Stimulated activated CD8-positive, alpha-beta memory T cell treated with anti-CD3 and anti-CD28 coated beads, Interleukin-12 subunit alpha, Interleukin-12 subunit beta, amount 100 ng/mL, for 24 hours (primary cell): ENCODE measurements at regions not wholly inside any gene's neighbourhood (a gene's known extent, or its start where the extent isn't known, plus 50 kb on each side); places are given as distances from the start of the nearest gene placed in this dataset.
"Not testable (repeated sequence)": the region's sequence is repeated elsewhere in the genome, so short reads cannot be mapped to it uniquely, and the experiment has no call there.

Experiments
- DNase-seq: peaks from one replicate; pipeline ENCODE4 v3.0.0-alpha.2; 2020; ENCODE audit errors: extremely low read depth

GRCh38 chr5:82551192-82551591 is 273.0 kb upstream of the RPS23 start:
- no peak for DNase-seq

DNA sequence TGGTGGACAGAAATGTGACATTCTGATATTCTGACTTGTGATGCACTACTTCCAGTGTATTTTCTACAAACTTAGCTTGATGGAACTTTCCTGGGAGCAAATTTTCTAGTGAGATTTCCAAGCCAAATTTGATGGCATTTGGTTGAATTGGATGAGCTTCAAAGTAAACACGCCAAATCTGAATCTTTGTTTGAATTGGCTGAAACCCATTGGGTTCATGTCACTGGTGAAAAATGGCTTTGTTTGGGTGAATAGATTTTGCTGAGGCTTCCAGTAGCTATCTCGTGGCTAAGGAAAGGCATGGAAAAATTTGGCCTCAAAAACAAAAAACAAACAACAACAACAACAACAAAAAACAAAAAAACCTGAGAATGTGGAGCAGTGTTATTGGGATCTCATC is 271.1 kb upstream of the RPS23 start:
- DNase-seq = no peak

DNA sequence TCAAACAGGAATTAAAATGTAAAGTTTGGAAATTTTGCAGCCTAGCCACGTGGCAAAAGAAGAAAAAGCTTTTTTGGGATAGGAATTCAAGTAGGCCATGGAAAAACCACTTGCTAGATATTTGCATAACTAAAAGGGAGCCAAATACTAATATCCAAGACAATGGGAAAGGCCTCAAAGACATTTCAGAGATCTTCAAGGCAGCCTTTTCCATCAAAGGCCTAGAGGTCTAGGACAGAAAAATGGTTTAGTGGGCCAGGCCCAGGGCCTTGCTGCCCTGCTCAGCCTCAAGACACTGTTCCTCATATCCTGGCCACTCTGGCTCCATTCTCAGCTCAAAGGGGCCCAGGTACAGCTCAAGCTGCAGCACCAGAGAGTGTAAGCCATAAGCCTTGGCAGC is 265.9 kb upstream of the RPS23 start:
- DNase-seq = no peak

DNA sequence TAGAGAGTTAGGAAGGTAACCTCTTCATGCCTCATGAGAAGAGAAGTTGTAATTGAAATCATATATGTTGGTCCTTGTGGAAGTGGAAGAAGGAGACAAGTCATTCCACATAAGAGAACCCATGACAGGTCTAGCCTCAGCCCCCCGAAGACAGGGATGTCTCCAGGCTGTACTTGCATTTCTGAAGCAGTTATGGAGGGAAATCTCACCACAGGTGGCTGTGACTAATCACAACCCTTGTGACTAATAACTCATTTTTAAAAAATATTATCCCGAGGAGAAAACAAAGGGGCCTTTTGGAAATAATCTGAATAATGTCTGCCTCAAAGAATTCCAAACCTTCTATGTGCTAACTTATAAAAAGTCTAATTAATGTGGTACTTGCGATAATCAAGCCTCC is 262.1 kb upstream of the RPS23 start:
- no peak for DNase-seq

- DNase-seq = no peak
Measured at GRCh38 chr5:82538339-82539034, 260.3 kb upstream of the RPS23 start.

DNA sequence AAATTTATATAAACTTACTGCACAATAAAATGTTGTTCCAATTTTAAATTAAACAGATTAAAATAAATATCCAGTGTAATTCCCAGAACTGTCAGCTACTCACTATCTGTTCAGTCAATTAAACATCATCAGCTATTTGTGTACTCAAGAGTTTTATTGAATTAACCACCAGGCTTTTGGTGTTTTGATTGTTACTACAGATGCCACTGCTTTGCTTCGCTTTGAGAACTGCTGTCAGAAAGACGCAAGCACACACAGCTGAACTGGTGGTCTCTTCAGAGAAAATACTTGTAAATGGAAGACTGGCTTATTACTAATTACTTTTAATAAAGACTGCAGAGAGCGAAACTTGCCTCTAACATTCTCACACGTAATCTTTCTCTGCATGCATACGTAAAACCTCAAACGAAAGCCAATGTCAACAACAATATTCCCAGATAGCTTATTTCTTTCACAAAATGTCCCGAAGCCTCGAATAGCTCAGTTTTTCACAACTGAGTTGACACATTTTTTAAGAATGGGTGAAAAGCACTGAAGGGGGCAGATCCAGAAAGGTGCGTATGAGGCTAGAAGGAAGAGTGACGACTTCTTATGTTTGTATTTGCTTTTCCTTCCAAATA is 259.6 kb upstream of the RPS23 start:
- DNase-seq = no peak

DNA sequence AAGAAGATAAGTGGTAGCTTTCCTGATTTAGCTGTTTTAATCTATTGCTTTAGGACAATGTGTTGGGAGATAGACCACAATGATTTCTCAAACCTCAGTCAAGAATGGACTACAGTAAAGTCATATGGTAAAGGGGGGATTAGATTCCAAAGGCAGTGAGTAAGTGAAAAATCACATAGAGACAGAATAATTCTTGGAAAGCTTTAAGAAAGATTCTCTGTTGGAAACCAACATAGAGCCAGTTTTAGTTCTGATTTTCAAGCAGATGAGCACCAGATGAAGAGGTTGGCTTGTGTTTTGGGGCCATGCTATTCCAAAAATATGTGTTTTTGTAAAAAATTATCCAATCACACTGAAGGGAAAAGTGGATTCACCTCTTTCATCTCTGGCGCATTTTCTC is 256.8 kb upstream of the RPS23 start:
- no peak for DNase-seq

GRCh38 chr5:82532075-82532474 is 253.9 kb upstream of the RPS23 start:
- not testable (repeated sequence) for DNase-seq

DNA sequence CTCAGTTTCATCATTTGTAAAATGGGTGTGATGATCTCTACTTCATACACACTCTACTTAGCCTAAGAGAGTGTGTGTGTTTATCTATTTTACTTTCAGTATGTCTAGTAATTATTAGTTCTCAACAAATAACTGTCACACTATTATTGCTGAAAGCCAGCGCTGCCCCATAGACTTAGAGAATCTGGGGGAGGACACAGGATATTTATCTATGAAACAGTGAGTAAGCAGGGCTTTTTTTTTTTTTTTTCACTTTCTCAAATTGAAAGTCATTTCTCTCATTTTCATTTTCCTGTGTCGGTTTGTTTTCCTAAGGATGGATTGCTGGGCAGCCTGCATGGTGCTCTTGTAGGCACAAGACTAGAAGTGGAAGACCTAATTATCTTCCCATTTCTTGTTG is 248.4 kb upstream of the RPS23 start:
- no peak for DNase-seq

- no peak for DNase-seq
Measured at GRCh38 chr5:82525626-82526025, 247.5 kb upstream of the RPS23 start.

- no peak for DNase-seq
Measured at GRCh38 chr5:82523633-82524032, 245.5 kb upstream of the RPS23 start.

- no peak for DNase-seq
Measured at GRCh38 chr5:82522897-82523296, 244.7 kb upstream of the RPS23 start.

GRCh38 chr5:82521431-82522051 is 243.4 kb upstream of the RPS23 start:
- no peak for DNase-seq

- no peak for DNase-seq
Measured at GRCh38 chr5:82519558-82519957, 241.4 kb upstream of the RPS23 start.

DNA sequence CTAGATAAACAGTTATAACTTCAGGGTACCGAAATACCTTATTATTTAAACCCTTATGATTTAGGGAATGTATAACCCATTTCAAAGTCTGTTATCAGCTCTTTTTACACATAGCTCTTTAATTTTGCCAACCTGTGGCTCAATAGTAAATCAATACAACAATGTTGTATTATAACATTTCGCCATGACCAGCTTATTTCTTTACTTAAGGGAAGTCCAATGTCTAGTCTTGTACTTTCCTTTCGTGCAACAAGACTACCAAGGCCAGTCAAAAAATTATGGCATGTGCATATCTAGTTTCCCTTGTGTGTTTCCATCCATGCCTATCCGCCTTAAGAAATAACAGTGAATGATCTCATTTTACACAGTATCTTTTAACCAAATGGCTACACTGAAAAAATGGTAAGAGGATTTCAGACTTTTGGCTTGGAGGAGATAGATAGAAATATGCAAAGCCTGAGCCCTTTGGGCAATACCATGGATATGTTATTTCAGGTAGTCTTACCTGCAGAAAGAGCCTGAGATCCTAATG is 239.5 kb upstream of the RPS23 start:
- DNase-seq = no peak

- DNase-seq = no peak
Measured at GRCh38 chr5:82513738-82514137, 235.6 kb upstream of the RPS23 start.

GRCh38 chr5:82512025-82512424 is 233.9 kb upstream of the RPS23 start:
- no peak for DNase-seq

DNA sequence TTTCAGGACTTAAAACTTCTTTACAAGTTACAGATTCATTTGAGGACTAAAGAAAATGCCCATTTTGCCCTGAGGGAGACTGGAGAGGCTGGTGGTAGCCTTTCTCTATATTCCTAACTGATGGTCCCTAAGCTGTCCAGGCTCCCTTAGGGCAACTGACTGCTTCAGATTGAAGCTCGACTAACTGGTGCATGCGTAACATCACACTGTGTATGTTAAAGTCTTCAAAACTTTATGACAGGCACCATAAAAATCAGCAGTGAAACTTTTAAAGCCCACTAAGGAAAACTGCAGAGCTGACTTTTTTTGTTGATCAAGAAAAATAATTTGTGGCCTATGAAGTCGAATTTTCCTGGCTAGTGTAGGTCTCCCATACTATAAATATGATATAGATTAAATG is 233.0 kb upstream of the RPS23 start:
- DNase-seq = no peak

DNA sequence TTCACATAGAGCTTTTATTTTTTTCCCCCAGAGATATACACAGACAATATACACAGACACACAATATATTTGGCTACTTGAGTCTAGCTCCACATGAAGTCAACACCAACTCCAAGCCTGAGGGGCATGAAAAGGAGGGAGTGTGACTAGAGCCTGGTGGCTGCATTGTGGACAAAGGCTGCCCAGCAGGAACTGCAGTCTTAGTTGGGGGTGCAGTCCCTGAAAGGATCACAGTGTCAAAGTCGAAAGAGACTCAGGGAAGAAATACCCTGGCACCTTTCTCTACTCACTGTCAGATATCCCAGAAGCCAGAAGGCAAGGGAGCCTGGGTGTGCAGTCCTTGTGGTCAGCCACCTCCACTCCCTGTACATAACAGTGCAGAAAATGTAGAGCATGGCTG is 231.6 kb upstream of the RPS23 start:
- no peak for DNase-seq

GRCh38 chr5:82506390-82506789 is 228.2 kb upstream of the RPS23 start:
- not testable (repeated sequence) for DNase-seq

DNA sequence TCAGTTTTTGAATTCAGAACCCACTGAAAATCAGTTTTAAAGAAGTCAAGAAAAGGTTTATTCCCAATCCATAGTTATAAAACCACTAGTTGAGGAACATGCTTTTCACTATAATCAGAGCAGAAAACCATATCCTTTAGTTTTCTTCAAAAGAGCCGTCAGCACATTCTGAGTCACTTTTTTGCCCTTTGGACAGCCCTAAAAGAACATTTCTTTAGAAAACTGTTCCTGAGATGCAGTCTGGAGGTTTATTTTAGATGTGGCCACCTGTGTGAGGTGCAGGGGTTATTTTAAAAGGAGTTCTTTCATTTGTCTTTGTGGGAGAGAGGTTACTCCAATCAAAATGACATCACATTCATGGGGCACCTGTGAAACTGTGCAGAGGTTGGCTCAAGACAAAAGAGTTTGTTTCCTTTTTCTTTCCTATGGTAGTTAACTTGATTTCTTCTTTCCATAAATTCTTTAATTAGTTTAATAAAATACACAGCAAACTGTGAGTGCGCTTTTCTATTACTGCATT is 221.6 kb upstream of the RPS23 start:
- DNase-seq = no peak

DNA sequence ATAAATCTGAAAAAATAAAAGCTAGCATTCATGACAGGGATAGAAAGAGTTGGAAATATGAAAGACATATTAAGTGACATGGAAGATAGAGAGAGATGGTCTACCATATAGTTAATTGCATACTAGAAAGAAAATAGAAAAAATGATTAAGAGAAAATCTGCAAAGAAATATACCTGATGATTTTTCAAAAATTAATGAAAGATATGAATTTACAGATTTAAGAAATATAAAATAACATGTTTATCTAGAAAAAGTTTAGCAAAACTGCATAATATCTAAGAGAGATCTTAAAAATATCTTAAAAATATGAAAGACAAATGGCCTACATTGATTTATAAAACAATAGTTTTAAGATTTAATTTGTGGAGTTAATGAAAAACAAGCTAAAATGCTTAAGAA is 219.1 kb upstream of the RPS23 start:
- DNase-seq = no peak

DNA sequence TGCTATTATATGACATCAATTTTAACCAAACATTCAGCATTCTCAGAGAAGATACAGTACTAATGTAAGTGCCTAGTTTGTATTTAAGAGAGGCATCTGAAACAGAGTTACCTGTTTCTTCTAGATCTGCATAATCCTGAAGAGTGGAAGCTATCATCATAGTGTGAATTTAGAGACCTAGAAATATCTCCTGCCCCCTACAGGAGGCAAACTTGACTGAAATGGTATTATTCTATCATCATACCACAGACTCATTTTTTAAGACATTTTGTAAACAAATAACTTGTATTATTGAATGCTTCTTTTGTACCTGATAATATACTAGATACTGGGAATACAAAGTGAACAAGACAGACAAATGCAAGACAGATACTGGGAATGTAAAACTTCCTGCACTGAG is 216.8 kb upstream of the RPS23 start:
- DNase-seq = no peak
